NCI-H1694 (cell line): ENCODE measurements at regions not wholly inside any gene's neighbourhood (a gene's known extent, or its start where the extent isn't known, plus 50 kb on each side); places are given as distances from the start of the nearest gene placed in this dataset.

Experiments used
- DNase-seq: peaks from one replicate; lab custom pipeline; 2025; lab: John Stamatoyannopoulos, UW

GRCh38 chr12:91852634-91853033 is 293.0 kb downstream of the BTG1 start:
- DNase-seq, result no peak

GRCh38 chr12:91851741-91852477 is 293.7 kb downstream of the BTG1 start:
- DNase-seq, result no peak

- DNase-seq, result no peak
Measured at GRCh38 chr12:91846466-91847055, 299.1 kb downstream of the BTG1 start.

GRCh38 chr12:91845365-91845764 is 300.3 kb downstream of the BTG1 start:
- DNase-seq, result no peak

- no peak for DNase-seq
Measured at GRCh38 chr12:91841822-91842221, 303.8 kb downstream of the BTG1 start.

GRCh38 chr12:91836696-91837095 is 308.9 kb downstream of the BTG1 start:
- DNase-seq, result no peak

- no peak for DNase-seq
Measured at GRCh38 chr12:91836264-91836663, 309.4 kb downstream of the BTG1 start.

GRCh38 chr12:91835693-91836092 is 310.0 kb downstream of the BTG1 start:
- no peak for DNase-seq

- DNase-seq, result no peak
Measured at GRCh38 chr12:91833780-91834359, 311.8 kb downstream of the BTG1 start.

- no peak for DNase-seq
Measured at GRCh38 chr12:91825999-91826398, 319.6 kb downstream of the BTG1 start.

- no peak for DNase-seq
Measured at GRCh38 chr12:91824991-91825390, 320.7 kb downstream of the BTG1 start.

GRCh38 chr12:91819132-91819447 is 326.6 kb downstream of the BTG1 start:
- DNase-seq, result no peak

- no peak for DNase-seq
Measured at GRCh38 chr12:91818227-91819131, 327.2 kb downstream of the BTG1 start.

- DNase-seq, result no peak
Measured at GRCh38 chr12:91817517-91817916, 328.1 kb downstream of the BTG1 start.

- DNase-seq, result no peak
Measured at GRCh38 chr12:91813701-91814100, 331.9 kb downstream of the BTG1 start.

GRCh38 chr12:91811481-91812287 is 334.0 kb downstream of the BTG1 start:
- DNase-seq, result peak; percentile 5

GRCh38 chr12:91810531-91811451 is 334.9 kb downstream of the BTG1 start:
- DNase-seq, result no peak

- no peak for DNase-seq
Measured at GRCh38 chr12:91810077-91810476, 335.6 kb downstream of the BTG1 start.

- DNase-seq, result no peak
Measured at GRCh38 chr12:91805031-91805430, 340.6 kb downstream of the BTG1 start.

GRCh38 chr12:91804533-91804932 is 341.1 kb downstream of the BTG1 start:
- no peak for DNase-seq

GRCh38 chr12:91801048-91801447 is 344.6 kb downstream of the BTG1 start:
- DNase-seq, result no peak
